Spinal cord (tissue), 9 donors: ENCODE measurements at regions not wholly inside any gene's neighbourhood (a gene's known extent, or its start where the extent isn't known, plus 50 kb on each side); places are given as distances from the start of the nearest gene placed in this dataset.

Experiments
- DNase-seq, 6 donors: peaks; one replicate each; pipeline versions ENCODE4 v3.0.0 to v3.0.0-alpha.2; 2013 to 2015; ENCODE audit warnings: low spot score in 6 of 6, low read depth in 4 of 6
- H3K27ac ChIP-seq: one replicate; pipeline ENCODE4 v1.5.1; 2013; ENCODE audit warnings: low read depth, low read length, control low read depth
- H3K27me3 ChIP-seq: one replicate; pipeline ENCODE4 v1.6.1; 2013; ENCODE audit warnings: low read length; ENCODE audit not compliant: control insufficient read depth, insufficient read depth
- H3K36me3 ChIP-seq: one replicate; pipeline ENCODE4 v1.6.1; 2013; ENCODE audit warnings: low read length; ENCODE audit not compliant: control insufficient read depth, insufficient read depth
- H3K4me1 ChIP-seq: one replicate; pipeline ENCODE4 v1.6.1; 2013; ENCODE audit warnings: low read length; ENCODE audit not compliant: control insufficient read depth, insufficient read depth
- H3K4me3 ChIP-seq: one replicate; pipeline ENCODE4 v1.5.1; 2013; ENCODE audit warnings: low read depth, low read length, control low read depth
- H3K9me3 ChIP-seq: one replicate; pipeline ENCODE4 v1.6.1; 2013; ENCODE audit warnings: low read length; ENCODE audit not compliant: control insufficient read depth, insufficient read depth
- WGBS: methylation state at CpG from one replicate; pipeline ENCODE4 v1.1.5; 2013; ENCODE audit warnings: missing lambda C conversion rate; ENCODE audit not compliant: insufficient coverage; 5-methylcytosine and 5-hydroxymethylcytosine counted together
- donor health status: healthy.

DNA sequence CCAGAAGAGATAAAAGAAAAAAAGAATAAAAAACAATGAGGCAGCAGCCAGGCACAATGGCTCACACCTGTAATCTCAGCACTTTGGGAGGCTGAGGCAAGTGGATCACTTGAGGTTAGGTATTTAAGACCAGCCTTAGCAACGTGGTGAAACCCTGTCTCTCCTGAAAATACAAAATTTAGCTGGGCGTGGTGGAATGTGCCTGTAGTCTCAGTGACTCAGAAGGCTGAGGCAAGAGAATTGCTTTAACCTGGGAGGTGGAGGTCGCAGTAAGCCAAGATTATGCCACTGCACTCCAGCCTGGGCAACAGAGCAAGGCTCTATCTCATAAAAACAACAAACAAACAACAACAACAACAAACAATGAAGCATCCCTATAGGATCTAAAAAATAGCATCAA is 121.5 kb downstream of the HMHB1 start:
- no peak for DNase-seq
- no peak overlapping the region for H3K4me3 ChIP-seq
- WGBS = 86% methylated on average over 2 of the region's 3 CpGs

DNA sequence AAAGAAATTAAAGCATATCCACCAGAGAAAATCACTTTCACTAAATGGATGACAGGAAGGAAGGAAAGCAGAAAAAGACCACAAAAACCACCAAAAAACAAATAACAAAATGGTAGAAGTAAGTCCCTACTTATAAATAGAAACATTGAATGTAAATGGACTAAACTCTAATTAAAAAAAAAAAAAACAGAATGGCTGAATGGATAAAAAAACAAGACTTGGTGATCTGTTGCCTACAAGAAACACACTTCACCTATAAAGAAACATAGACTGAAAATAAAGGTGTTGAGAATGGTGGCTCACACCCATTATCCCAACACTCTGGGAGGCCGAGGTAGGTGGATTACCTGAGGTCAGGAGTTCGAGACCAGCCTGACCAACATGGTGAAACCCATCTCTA is 122.9 kb downstream of the HMHB1 start:
- H3K36me3 ChIP-seq = no peaks in the 10 kb centered on the region
- DNase-seq = no peak
- 80% methylated on average over 1 of the region's 2 CpGs for WGBS
- no peak overlapping the region for H3K4me3 ChIP-seq
- H3K27ac ChIP-seq = no peak overlapping the region
- no peaks in the 10 kb centered on the region for H3K9me3 ChIP-seq
- no peaks in the 10 kb centered on the region for H3K27me3 ChIP-seq
- H3K4me1 ChIP-seq = peaks cover 3% of the 10 kb centered on the region

More for the DNA sequence above, 121.5 kb downstream of the HMHB1 start:
- Histone ChIP-seq H3K27ac (no peak overlapping the region), H3K36me3 (no peaks in the 10 kb centered on the region), H3K9me3 (no peaks in the 10 kb centered on the region), H3K27me3 (no peaks in the 10 kb centered on the region), H3K4me1 (peaks cover 3% of the 10 kb centered on the region)

DNA sequence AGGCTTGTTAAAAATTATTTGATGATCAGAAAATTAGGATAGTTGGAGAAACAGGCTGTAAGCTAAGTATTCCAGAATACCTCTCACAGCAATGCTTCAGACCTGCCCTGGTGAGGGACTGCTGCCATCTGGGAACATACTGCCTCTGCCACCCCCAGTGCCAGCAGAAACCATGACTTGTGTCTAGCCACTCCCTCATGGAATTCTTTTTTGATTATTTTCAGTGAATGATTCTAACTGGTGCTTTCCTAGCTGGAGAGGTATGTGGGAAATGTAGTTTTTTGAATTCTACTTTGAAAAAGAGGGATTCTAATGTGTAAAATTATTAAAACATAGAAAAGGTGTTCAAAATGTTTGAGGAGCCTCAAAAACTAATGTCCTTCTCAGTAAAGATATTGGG is 126.3 kb downstream of the HMHB1 start:
- Histone ChIP-seq H3K27ac (no peak overlapping the region), H3K36me3 (no peaks in the 10 kb centered on the region), H3K4me3 (no peak overlapping the region), H3K9me3 (peaks cover 3% of the 10 kb centered on the region), H3K4me1 (no peaks in the 10 kb centered on the region), H3K27me3 (no peaks in the 10 kb centered on the region)
- no peak for DNase-seq

DNA sequence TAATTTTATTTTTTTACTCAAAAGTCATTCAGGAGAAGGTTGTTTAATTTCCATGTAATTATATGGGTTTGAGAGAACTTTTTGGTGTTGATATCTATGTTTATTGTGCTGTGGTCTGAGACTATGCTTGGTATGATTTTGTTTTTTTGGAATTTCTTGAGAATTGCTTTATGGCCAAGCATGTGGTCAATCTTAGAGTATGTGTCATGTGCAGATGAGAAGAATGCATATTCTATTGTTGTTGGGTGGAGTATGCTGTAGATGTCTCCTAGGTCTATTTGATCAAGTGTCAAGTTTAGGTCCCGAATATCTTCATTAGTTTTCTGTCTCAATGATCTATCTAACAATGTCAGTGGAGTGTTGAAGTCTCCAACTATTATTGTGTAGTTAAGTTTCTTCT is 134.9 kb downstream of the HMHB1 start:
- Histone ChIP-seq H3K9me3 (peaks cover 4% of the 10 kb centered on the region), H3K36me3 (no peaks in the 10 kb centered on the region), H3K4me3 (no peak overlapping the region), H3K27me3 (no peaks in the 10 kb centered on the region), H3K27ac (no peak overlapping the region), H3K4me1 (no peaks in the 10 kb centered on the region)
- no peak for DNase-seq
- WGBS = no CpG with 5 or more reads among the region's 1 CpG

DNA sequence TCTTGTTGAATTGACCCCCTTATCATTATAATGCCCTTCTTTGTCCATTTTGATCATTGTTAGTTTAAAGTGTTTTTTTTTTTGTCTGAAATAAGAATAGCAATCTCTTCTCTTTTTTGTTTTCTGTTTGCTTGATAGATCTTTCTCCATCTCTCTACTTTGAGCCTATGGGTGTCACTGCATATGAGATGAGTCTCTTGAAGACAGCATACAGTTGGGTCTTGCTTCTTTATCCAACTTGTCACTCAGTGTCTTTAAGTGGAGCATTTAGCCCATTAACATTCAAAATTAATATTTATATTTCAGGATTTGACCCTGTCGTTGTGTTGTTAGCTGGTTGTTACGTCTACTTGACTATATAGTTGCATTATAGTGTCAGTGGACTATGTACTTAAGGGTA is 135.4 kb downstream of the HMHB1 start:
- Histone ChIP-seq H3K27me3 (no peaks in the 10 kb centered on the region), H3K9me3 (peaks cover 4% of the 10 kb centered on the region), H3K4me1 (no peaks in the 10 kb centered on the region), H3K27ac (no peak overlapping the region), H3K4me3 (no peak overlapping the region), H3K36me3 (no peaks in the 10 kb centered on the region)
- DNase-seq = no peak
- WGBS = no CpG with 5 or more reads among the region's 2 CpGs

DNA sequence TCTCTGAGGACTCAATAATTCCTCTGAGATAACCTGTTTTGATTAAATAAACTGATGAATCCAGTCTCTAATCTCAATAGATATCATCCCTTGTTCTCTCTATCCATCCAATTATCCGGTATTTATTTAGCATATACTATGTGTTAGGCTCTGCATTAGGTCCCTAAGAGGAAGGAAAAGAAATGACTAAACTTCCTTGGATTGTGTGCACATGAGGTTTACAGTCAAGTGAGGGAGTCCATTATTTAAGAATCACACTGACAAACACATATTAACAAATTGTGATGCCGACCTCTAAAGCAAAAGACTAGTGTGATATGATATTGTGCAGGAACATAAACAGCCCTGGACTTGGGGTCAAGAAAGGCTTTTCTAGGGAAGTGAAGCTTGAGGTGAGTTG is 140.8 kb downstream of the HMHB1 start:
- Histone ChIP-seq H3K27ac (no peak overlapping the region), H3K27me3 (no peaks in the 10 kb centered on the region), H3K36me3 (no peaks in the 10 kb centered on the region), H3K4me3 (no peak overlapping the region), H3K4me1 (no peaks in the 10 kb centered on the region), H3K9me3 (no peaks in the 10 kb centered on the region)
- no CpG with 5 or more reads among the region's 2 CpGs for WGBS
- DNase-seq = no peak

DNA sequence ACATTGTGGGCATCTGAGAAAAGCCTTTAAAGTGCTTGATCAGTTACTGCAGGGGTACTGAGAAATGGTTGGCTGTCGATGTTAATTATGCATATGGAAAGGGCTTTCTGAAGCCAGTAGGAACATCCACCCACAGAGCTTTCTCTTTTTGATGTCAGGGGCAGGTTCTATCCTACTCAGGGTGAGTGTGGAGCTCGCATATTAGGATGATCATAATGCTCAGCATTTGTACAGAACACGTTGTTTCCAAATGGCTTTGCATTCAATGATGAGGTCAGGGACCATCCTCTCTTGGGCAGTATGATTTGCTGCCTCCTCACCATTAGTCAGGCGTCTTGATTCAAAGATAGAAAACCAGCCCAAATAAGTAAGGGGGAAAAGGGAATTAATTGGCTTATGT is 141.9 kb downstream of the HMHB1 start:
- no peak for DNase-seq
- Histone ChIP-seq H3K4me3 (no peak overlapping the region), H3K4me1 (no peaks in the 10 kb centered on the region), H3K36me3 (no peaks in the 10 kb centered on the region), H3K9me3 (no peaks in the 10 kb centered on the region), H3K27me3 (no peaks in the 10 kb centered on the region), H3K27ac (no peak overlapping the region)
- WGBS = 100% methylated on average over 2 of the region's 4 CpGs

DNA sequence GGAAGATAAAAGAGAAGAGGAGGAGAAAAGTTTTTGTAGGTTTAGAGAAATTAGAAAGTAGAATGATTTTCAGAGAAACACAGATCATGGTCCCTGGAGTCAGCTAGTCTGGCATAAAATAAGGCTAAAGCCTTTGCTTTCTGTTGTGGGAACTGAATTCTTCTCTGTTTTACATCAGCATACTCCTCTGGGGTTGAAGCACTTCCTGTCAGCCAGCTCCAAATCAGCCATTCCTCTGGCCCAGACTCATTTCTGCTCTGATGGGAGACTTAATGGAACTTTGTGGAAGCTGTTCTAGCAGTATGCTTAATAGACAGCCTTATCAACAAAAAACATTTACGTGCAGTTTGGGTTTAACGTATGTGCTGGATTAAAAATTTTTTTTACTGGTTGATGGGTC is 143.2 kb downstream of the HMHB1 start:
- no peak overlapping the region for H3K4me3 ChIP-seq
- H3K9me3 ChIP-seq = no peaks in the 10 kb centered on the region
- no peaks in the 10 kb centered on the region for H3K36me3 ChIP-seq
- DNase-seq = peak in 1 of 6 donors; percentile 17
- no peaks in the 10 kb centered on the region for H3K27me3 ChIP-seq
- WGBS = no CpG with 5 or more reads among the region's 2 CpGs
- no peak overlapping the region for H3K27ac ChIP-seq
- no peaks in the 10 kb centered on the region for H3K4me1 ChIP-seq

DNA sequence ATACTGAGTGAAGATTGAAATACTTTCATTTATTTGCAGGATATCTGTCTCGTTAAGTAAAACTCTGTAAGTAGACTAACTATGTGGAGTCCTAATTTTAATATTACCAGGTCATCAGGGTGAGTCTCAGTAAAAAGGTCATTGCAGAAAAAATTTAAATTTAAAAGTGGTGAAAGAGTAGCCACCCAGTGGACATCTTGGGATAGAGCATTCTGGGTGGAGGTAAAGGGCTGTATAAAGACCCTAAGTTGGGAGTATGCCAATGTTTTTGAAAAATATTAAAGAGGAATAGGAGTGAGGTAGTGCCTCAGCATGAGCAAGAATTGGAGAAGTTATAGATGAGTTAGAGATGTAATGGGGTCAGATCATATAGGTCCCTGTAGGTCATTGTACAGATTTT is 145.5 kb downstream of the HMHB1 start:
- WGBS = no CpG with 5 or more reads among the region's 1 CpG
- no peaks in the 10 kb centered on the region for H3K9me3 ChIP-seq

DNA sequence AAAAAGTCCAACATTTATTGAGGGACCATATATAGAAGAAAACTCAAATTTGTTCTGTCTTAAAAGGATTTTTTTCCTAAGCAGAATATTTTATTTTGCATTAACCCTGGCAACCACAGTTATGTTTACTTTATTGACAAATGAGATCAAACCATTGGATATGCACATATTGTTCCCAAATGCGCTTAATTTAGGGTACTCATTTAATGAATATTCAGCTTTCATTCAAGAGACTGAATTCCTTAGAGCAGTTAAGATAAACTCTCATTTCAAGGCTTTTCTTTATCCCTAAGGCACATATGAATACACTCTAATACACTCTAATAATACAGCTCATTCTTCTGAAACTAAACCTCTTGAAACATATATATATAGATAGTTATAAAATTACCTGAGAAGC is 150.2 kb downstream of the HMHB1 start:
- no CpG with 5 or more reads among the region's 1 CpG for WGBS
- H3K27me3 ChIP-seq = no peaks in the 10 kb centered on the region
- no peaks in the 10 kb centered on the region for H3K36me3 ChIP-seq
- H3K27ac ChIP-seq = no peak overlapping the region
- H3K4me3 ChIP-seq = no peak overlapping the region
- H3K4me1 ChIP-seq = no peaks in the 10 kb centered on the region
- no peaks in the 10 kb centered on the region for H3K9me3 ChIP-seq
- no peak for DNase-seq

More for the DNA sequence above, 145.5 kb downstream of the HMHB1 start:
- H3K4me1 ChIP-seq = no peaks in the 10 kb centered on the region
- H3K4me3 ChIP-seq = no peak overlapping the region
- no peaks in the 10 kb centered on the region for H3K27me3 ChIP-seq
- no peak overlapping the region for H3K27ac ChIP-seq
- DNase-seq = no peak
- H3K36me3 ChIP-seq = no peaks in the 10 kb centered on the region
